A549 (cell line): ENCODE measurements at regions not wholly inside any gene's neighbourhood (a gene's known extent, or its start where the extent isn't known, plus 50 kb on each side); places are given as distances from the start of the nearest gene placed in this dataset.

ENCODE experiments used
- CEBPB ChIP-seq, 2 experiments: fragments of >200 bp in 1 of 2; sonication (Bioruptor Twin) in 1 of 2; formaldehyde crosslinking in 1 of 2; IDR thresholded peaks; 2 replicates each; pipeline ENCODE4 v1.6.1; 2012 to 2016
- CHD4 ChIP-seq: fragments of 200-600 bp; sonication (generic); IDR thresholded peaks from 2 replicates; pipeline ENCODE4 v1.6.1; 2016; ENCODE audit warnings: antibody characterized with exemption, mild to moderate bottlenecking, borderline replicate concordance
- HDAC2 ChIP-seq: fragments of 200-600 bp; sonication (generic); IDR thresholded peaks from 2 replicates; pipeline ENCODE4 v1.6.1; 2016
- RAD21 ChIP-seq, 2 experiments: fragments of >200 bp in 1 of 2; sonication (Bioruptor Twin) in 1 of 2; formaldehyde crosslinking in 1 of 2; IDR thresholded peaks in 1 of 2; conservative IDR thresholded peaks in 1 of 2; 2 replicates in 1 of 2; 3 replicates in 1 of 2; pipeline ENCODE4 v1.6.1; 2012 to 2018; ENCODE audit warnings: inconsistent platforms in 1 of 2
- TF ChIP-seq, protein P1 (sequence below): fragments of >200 bp; sonication (Bioruptor Twin); formaldehyde crosslinking; IDR thresholded peaks from 3 replicates; pipeline ENCODE4 v1.5.1; 2016
- TF ChIP-seq, protein P2 (sequence below): fragments of >200 bp; sonication (Bioruptor Twin); formaldehyde crosslinking; IDR thresholded peaks from 3 replicates; pipeline ENCODE4 v1.6.1; 2016

DNA sequence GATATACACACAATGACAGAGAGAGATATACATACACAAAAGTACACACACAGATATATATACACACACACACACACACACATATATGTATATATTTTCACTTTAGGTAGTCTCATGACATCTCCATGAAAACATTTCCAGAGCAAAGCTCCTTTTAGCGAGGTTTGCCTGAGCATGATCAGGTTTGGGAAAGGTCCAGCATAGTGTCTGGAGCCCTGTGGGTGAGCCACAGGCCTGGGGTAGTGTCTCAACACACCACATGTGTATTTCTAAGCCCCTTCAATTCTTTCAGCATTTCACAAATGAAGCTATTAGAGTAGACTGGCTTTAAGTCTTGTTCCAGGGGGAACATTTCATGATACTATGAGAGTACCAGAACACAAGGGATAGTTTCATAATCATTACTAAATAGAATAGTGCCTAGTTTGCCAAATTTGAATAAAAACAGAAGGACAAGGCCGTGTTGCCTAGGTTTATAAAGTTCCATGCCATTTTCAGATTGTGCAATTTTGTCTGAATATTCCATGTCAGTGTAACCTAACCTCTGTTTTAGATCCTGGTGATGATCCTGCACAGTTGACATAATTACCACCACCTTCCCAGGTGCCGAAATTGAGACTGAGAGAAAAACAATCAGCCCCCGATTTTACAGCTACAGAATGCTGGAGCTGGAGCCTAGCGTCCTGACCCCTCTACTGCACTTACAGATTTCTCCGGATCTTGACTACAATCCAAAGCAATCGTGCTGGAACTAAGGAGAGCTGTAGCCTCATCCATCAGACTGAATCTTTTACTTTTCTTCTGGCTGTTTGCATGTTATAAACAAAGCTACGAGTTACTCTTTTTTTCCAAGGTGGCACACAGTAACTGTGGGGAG is 332.7 kb downstream of the CYRIA start:
- TF ChIP-seq, protein P1, sequence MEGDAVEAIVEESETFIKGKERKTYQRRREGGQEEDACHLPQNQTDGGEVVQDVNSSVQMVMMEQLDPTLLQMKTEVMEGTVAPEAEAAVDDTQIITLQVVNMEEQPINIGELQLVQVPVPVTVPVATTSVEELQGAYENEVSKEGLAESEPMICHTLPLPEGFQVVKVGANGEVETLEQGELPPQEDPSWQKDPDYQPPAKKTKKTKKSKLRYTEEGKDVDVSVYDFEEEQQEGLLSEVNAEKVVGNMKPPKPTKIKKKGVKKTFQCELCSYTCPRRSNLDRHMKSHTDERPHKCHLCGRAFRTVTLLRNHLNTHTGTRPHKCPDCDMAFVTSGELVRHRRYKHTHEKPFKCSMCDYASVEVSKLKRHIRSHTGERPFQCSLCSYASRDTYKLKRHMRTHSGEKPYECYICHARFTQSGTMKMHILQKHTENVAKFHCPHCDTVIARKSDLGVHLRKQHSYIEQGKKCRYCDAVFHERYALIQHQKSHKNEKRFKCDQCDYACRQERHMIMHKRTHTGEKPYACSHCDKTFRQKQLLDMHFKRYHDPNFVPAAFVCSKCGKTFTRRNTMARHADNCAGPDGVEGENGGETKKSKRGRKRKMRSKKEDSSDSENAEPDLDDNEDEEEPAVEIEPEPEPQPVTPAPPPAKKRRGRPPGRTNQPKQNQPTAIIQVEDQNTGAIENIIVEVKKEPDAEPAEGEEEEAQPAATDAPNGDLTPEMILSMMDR: no peak
- TF ChIP-seq HDAC2 (no peak), CEBPB (IDR thresholded peaks at IDR 0.05) (no peak), RAD21 (conservative IDR thresholded peaks at IDR 0.05 in 1 of 2, IDR thresholded peaks at IDR 0.05 in 1 of 2) (no peak), CHD4 (no peak)
- TF ChIP-seq, protein P2, sequence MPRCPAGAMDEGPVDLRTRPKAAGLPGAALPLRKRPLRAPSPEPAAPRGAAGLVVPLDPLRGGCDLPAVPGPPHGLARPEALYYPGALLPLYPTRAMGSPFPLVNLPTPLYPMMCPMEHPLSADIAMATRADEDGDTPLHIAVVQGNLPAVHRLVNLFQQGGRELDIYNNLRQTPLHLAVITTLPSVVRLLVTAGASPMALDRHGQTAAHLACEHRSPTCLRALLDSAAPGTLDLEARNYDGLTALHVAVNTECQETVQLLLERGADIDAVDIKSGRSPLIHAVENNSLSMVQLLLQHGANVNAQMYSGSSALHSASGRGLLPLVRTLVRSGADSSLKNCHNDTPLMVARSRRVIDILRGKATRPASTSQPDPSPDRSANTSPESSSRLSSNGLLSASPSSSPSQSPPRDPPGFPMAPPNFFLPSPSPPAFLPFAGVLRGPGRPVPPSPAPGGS: no peak
